ENCODE measurements at regions not wholly inside any gene's neighbourhood (a gene's known extent, or its start where the extent isn't known, plus 50 kb on each side); places are given as distances from the start of the nearest gene placed in this dataset.

DNA sequence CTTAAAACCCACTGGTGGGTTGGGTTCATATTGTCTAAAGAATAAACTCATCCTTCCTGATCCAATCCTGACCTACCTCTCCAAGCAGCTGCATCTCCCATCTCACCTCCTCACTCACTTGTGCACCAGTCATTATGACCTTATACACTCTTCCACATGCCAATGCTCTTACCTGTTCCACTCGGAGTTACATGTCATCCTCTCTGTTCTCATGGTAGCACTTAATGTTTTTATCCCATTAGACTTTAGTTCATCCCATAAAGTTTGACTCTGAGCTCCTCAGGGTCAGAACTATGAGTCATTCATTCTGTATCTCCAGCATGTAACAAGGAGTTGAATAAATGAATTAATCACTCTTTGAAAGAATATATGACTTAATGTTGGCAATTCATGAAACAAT is 330.2 kb downstream of the KLF12 start:
- H3K4me3 ChIP-seq (ENCODE audit: low read length) = no peak overlapping the region
- DNase-seq (ENCODE audit: low read depth) = peak; percentile 58
- TF ChIP-seq, protein P1, sequence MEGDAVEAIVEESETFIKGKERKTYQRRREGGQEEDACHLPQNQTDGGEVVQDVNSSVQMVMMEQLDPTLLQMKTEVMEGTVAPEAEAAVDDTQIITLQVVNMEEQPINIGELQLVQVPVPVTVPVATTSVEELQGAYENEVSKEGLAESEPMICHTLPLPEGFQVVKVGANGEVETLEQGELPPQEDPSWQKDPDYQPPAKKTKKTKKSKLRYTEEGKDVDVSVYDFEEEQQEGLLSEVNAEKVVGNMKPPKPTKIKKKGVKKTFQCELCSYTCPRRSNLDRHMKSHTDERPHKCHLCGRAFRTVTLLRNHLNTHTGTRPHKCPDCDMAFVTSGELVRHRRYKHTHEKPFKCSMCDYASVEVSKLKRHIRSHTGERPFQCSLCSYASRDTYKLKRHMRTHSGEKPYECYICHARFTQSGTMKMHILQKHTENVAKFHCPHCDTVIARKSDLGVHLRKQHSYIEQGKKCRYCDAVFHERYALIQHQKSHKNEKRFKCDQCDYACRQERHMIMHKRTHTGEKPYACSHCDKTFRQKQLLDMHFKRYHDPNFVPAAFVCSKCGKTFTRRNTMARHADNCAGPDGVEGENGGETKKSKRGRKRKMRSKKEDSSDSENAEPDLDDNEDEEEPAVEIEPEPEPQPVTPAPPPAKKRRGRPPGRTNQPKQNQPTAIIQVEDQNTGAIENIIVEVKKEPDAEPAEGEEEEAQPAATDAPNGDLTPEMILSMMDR (IDR thresholded peaks at IDR 0.05; ENCODE audit: insufficient read depth, low read depth, low read length, missing control alignments) = no peak

DNA sequence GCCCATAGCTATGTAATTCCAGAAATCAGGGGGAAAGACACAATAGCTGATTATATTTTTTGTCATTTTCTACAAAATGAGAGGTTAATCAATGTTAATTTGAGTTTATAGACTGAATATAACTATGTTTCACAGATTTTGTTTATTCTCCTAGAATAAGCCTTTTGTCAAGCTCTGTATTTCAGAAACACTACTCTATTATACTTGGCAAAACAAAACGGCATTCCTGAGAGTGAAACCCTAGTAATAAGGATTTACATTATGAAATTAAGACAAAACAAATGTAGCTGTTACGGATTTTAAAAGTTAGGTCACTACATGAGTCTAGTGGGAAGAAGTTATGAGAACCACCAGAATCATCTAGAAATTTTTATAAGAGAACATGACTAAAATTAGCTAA is 334.2 kb downstream of the KLF12 start:
- H3K4me3 ChIP-seq (ENCODE audit: low read length) = no peak overlapping the region
- TF ChIP-seq, protein P1 (IDR thresholded peaks at IDR 0.05; ENCODE audit: insufficient read depth, low read depth, low read length, missing control alignments) = no peak
- DNase-seq (ENCODE audit: low read depth) = no peak

DNA sequence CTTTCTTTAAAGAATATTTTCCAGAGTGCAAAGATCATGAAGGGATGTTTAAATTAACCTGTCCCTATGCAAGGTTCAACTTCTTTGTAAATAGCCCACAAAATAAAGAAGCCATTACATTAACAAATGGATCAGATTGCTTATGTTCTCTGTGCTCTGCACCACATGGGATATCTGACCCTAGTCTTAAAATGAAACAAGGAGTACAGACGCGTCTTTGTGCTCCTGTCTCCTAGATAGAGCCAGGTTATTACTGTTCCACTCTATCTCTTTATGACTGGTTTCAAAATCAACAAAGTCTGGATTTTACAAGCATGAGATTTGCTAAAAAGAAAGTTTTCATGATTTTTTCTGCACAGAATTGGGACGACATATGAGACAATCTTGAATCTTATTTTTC is 339.4 kb downstream of the KLF12 start:
- TF ChIP-seq, protein P1 (IDR thresholded peaks at IDR 0.05; ENCODE audit: insufficient read depth, low read depth, low read length, missing control alignments) = no peak
- no peak for DNase-seq (ENCODE audit: low read depth)
- H3K4me3 ChIP-seq (ENCODE audit: low read length) = no peak overlapping the region

- TF ChIP-seq, protein P1 (IDR thresholded peaks at IDR 0.05; ENCODE audit: insufficient read depth, low read depth, low read length, missing control alignments) = no peak
- DNase-seq (ENCODE audit: low read depth) = no peak
- no peak overlapping the region for H3K4me3 ChIP-seq (ENCODE audit: low read length)
Measured at GRCh38 chr13:73793361-73793760, 340.8 kb downstream of the KLF12 start.

GRCh38 chr13:73792796-73793195 is 341.4 kb downstream of the KLF12 start:
- no peak overlapping the region for H3K4me3 ChIP-seq (ENCODE audit: low read length)
- TF ChIP-seq, protein P1 (IDR thresholded peaks at IDR 0.05; ENCODE audit: insufficient read depth, low read depth, low read length, missing control alignments) = no peak
- DNase-seq (ENCODE audit: low read depth) = no peak

DNA sequence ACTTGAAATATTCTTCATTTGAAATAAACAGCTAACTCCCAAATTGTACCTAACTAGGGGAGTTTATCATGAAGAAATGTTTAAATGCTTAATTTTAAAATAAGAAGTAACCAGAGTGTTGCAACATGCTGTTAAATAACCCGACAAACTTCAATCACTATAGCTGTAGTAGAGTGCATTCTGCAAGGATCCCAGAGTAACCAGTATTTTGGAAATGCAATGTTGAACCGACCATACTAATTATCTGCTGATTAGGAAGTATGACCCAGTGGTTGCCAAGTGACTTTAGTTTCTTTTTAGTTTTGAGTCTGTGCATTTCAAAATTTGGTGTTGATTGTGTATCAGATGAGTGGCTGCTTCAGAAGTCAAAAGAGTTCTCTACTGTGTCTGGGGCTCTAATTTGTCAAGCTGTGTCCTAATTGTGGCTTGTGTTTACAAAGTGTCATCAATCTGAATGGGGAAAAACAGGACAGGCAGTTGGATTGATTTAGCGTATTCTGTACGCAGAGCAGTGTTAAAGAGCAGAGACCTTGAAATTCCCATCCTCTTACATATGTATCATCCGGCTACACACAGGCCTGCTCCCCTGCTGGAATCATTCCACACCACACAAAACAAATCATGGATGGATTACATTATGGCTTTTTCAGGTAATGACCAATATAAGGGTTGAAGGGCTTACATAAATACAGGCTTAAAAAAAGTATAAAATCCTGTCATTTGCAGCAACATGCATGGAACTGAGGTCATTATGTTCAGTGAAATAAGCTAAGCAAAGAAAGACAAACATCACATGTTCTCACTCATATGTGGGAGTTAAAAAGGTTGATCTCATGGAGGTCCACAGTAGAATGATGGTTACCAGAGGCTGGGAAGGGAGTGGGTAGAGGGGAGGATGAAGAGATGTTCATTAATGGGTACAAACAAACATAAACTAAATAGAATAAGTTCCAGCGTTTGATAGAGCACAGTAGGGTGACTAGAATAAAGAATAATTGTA is 351.5 kb downstream of the KLF12 start:
- no peak overlapping the region for H3K4me3 ChIP-seq (ENCODE audit: low read length)
- TF ChIP-seq, protein P1 (IDR thresholded peaks at IDR 0.05; ENCODE audit: insufficient read depth, low read depth, low read length, missing control alignments) = no peak
- DNase-seq (ENCODE audit: low read depth) = no peak
